Adipocyte (in vitro differentiated cells): ENCODE measurements at regions not wholly inside any gene's neighbourhood (a gene's known extent, or its start where the extent isn't known, plus 50 kb on each side); places are given as distances from the start of the nearest gene placed in this dataset.
"Not testable (repeated sequence)": the region's sequence is repeated elsewhere in the genome, so short reads cannot be mapped to it uniquely, and the experiment has no call there.

ENCODE experiments used
- DNase-seq: peaks from one replicate; pipeline ENCODE4 v3.0.0-alpha.2; 2015; ENCODE audit warnings: low read depth
- H3K27me3 ChIP-seq: replicated peaks from 2 replicates; pipeline ENCODE4 v1.7.0; 2013; ENCODE audit warnings: mild to moderate bottlenecking, low read length, moderate library complexity; ENCODE audit not compliant: control insufficient read depth, insufficient read depth
- H3K36me3 ChIP-seq: 2 replicates; pipeline ENCODE4 v1.7.0; 2013; ENCODE audit warnings: low read length, mild to moderate bottlenecking, moderate library complexity; ENCODE audit not compliant: control insufficient read depth, insufficient read depth, severe bottlenecking
- H3K4me1 ChIP-seq: 2 replicates; pipeline ENCODE4 v1.7.0; 2013; ENCODE audit warnings: mild to moderate bottlenecking, low read length, moderate library complexity; ENCODE audit not compliant: control insufficient read depth, insufficient read depth
- H3K4me3 ChIP-seq: 2 replicates; pipeline ENCODE4 v1.7.0; 2013; ENCODE audit warnings: mild to moderate bottlenecking, low read length, moderate library complexity
- H3K9ac ChIP-seq: 2 replicates; pipeline ENCODE4 v1.7.0; 2013; ENCODE audit warnings: mild to moderate bottlenecking, low read length, moderate library complexity
- H3K9me3 ChIP-seq: 2 replicates; pipeline ENCODE4 v1.7.0; 2013; ENCODE audit warnings: mild to moderate bottlenecking, low read length, moderate library complexity; ENCODE audit not compliant: control insufficient read depth

GRCh38 chr7:73170415-73170814 lies 84.6 kb upstream of the SPDYE9 start:
- not testable (repeated sequence) for H3K9ac ChIP-seq, H3K36me3 ChIP-seq, H3K4me3 ChIP-seq, H3K9me3 ChIP-seq, DNase-seq, H3K4me1 ChIP-seq, H3K27me3 ChIP-seq

- DNase-seq, H3K27me3 ChIP-seq, H3K4me3 ChIP-seq: not testable (repeated sequence)
Measured at GRCh38 chr7:73166152-73166551, 80.3 kb upstream of the SPDYE9 start.

GRCh38 chr7:73162680-73163079 lies 76.8 kb upstream of the SPDYE9 start:
- H3K9ac ChIP-seq, DNase-seq, H3K4me3 ChIP-seq: not testable (repeated sequence)

More at GRCh38 chr7:73166152-73166551, 80.3 kb upstream of the SPDYE9 start:
- not testable (repeated sequence) for H3K9ac ChIP-seq, H3K36me3 ChIP-seq, H3K9me3 ChIP-seq, H3K4me1 ChIP-seq

GRCh38 chr7:73161727-73162126 lies 75.9 kb upstream of the SPDYE9 start:
- H3K9me3 ChIP-seq, H3K9ac ChIP-seq, H3K36me3 ChIP-seq, H3K4me1 ChIP-seq, DNase-seq, H3K27me3 ChIP-seq, H3K4me3 ChIP-seq: not testable (repeated sequence)

More at GRCh38 chr7:73162680-73163079, 76.8 kb upstream of the SPDYE9 start:
- H3K4me1 ChIP-seq, H3K36me3 ChIP-seq, H3K9me3 ChIP-seq, H3K27me3 ChIP-seq: not testable (repeated sequence)

- not testable (repeated sequence) for H3K4me3 ChIP-seq, H3K36me3 ChIP-seq, H3K9ac ChIP-seq, DNase-seq, H3K27me3 ChIP-seq, H3K9me3 ChIP-seq, H3K4me1 ChIP-seq
Measured at GRCh38 chr7:73157169-73157661, 71.4 kb upstream of the SPDYE9 start.

- not testable (repeated sequence) for H3K9ac ChIP-seq, H3K9me3 ChIP-seq, H3K4me3 ChIP-seq, H3K27me3 ChIP-seq, H3K4me1 ChIP-seq, DNase-seq, H3K36me3 ChIP-seq
Measured at GRCh38 chr7:73156510-73157168, 70.8 kb upstream of the SPDYE9 start.

- not testable (repeated sequence) for H3K9me3 ChIP-seq, DNase-seq, H3K27me3 ChIP-seq, H3K9ac ChIP-seq, H3K36me3 ChIP-seq, H3K4me1 ChIP-seq
- peak overlapping the region; percentile 41 for H3K4me3 ChIP-seq
Measured at GRCh38 chr7:73154586-73155038, 68.8 kb upstream of the SPDYE9 start.

GRCh38 chr7:73153921-73154585 lies 68.2 kb upstream of the SPDYE9 start:
- not testable (repeated sequence) for H3K27me3 ChIP-seq, H3K36me3 ChIP-seq, DNase-seq, H3K4me1 ChIP-seq, H3K9ac ChIP-seq, H3K4me3 ChIP-seq, H3K9me3 ChIP-seq

GRCh38 chr7:73148570-73148969 lies 62.7 kb upstream of the SPDYE9 start:
- not testable (repeated sequence) for H3K4me3 ChIP-seq, H3K9me3 ChIP-seq, H3K27me3 ChIP-seq, H3K9ac ChIP-seq, H3K4me1 ChIP-seq, H3K36me3 ChIP-seq, DNase-seq

GRCh38 chr7:73147681-73148080 lies 61.8 kb upstream of the SPDYE9 start:
- not testable (repeated sequence) for H3K4me3 ChIP-seq, H3K9me3 ChIP-seq, H3K9ac ChIP-seq, H3K36me3 ChIP-seq, DNase-seq, H3K27me3 ChIP-seq, H3K4me1 ChIP-seq

- not testable (repeated sequence) for H3K9me3 ChIP-seq, H3K27me3 ChIP-seq, DNase-seq, H3K4me1 ChIP-seq, H3K36me3 ChIP-seq, H3K4me3 ChIP-seq, H3K9ac ChIP-seq
Measured at GRCh38 chr7:73143993-73144392, 58.2 kb upstream of the SPDYE9 start.
